ENCODE measurements at regions not wholly inside any gene's neighbourhood (a gene's known extent, or its start where the extent isn't known, plus 50 kb on each side); places are given as distances from the start of the nearest gene placed in this dataset.

GRCh38 chr12:24206621-24207020 is 257.2 kb upstream of the SOX5 start:
- Histone ChIP-seq H3K4me2 (ENCODE audit: unreplicated experiment) (no peak overlapping the region), H3K27ac (no peak overlapping the region), H2AFZ (no peak overlapping the region), H3K4me3 (no peak overlapping the region), H3K36me3 (ENCODE audit: low read depth) (no peaks in the 10 kb centered on the region), H3F3A (ENCODE audit: insufficient read depth) (no peaks in the 10 kb centered on the region), H3K9me2 (ENCODE audit: insufficient read depth) (no peaks in the 10 kb centered on the region), H3K79me2 (ENCODE audit: insufficient read depth) (no peaks in the 10 kb centered on the region), H4K20me1 (ENCODE audit: insufficient read depth) (no peaks in the 10 kb centered on the region), H3K4me1 (ENCODE audit: insufficient read depth) (no peaks in the 10 kb centered on the region), H3K9me3 (ENCODE audit: low read depth) (no peaks in the 10 kb centered on the region), H3K27me3 (replicated peaks; ENCODE audit: insufficient read depth) (no peaks in the 10 kb centered on the region), H3K9ac (no peak overlapping the region)
- DNase-seq, result no peak
- TF ChIP-seq EZH2phosphoT487 (IDR thresholded peaks at IDR 0.05; ENCODE audit: insufficient read depth, low read depth) (no peak), EZH2 (IDR thresholded peaks at IDR 0.05; ENCODE audit: insufficient read depth, poor library complexity, severe bottlenecking) (no peak)
- in situ Hi-C loops (cut with MboI), result no loop called here
- WGBS, 2 experiments (ENCODE audit: low coverage in 1 of 2, low lambda C conversion rate in 2 of 2, missing lambda C conversion rate in 2 of 2), result 29 to 32% methylated on average over 2 of the region's 2 CpGs

DNA sequence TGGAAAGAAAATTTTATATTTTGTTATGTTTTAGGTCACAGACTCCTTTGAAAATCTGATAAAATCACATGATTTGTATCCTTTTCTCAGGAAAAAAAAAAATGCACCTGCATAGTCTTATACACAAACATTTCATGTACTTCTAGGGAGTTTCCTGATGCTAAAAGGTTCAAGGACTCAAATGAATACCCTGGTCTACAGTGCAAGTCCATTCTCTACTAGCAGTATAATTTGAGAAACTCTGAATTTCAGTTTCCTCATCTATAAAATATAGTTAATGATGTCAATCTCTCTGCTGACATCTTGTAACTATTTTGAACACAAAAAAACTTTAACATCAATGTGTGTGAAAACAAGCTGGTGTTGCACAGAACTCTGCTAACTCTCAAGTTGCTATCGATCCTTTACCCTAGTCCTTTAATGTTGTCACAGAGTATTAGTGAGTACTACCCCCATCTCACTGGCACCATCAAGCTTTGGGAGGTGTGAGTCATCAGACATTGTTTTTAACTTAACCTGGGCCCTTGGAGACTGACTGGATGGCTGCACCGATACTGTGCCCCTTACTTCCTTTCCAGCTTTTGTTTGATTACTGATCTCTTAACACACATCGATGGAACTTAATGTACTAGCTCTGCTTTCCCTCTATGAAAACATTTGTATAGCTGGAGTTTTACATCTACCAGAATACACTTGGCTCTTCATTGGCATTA is 251.9 kb upstream of the SOX5 start:
- no peaks in the 10 kb centered on the region for H3K4me1 ChIP-seq (ENCODE audit: insufficient read depth)
- WGBS, 2 experiments (ENCODE audit: low coverage in 1 of 2, low lambda C conversion rate in 2 of 2, missing lambda C conversion rate in 2 of 2), result 63 to 73% methylated on average over 3 of the region's 3 CpGs
- no peak overlapping the region for H3K4me2 ChIP-seq (ENCODE audit: unreplicated experiment)
- H3K9ac ChIP-seq, result no peak overlapping the region
- H3K36me3 ChIP-seq (ENCODE audit: low read depth), result no peaks in the 10 kb centered on the region
- H3K9me3 ChIP-seq (ENCODE audit: low read depth), result no peaks in the 10 kb centered on the region
- no peaks in the 10 kb centered on the region for H3K79me2 ChIP-seq (ENCODE audit: insufficient read depth)
- H3K27me3 ChIP-seq (replicated peaks; ENCODE audit: insufficient read depth), result no peaks in the 10 kb centered on the region
- no peaks in the 10 kb centered on the region for H3F3A ChIP-seq (ENCODE audit: insufficient read depth)
- H3K9me2 ChIP-seq (ENCODE audit: insufficient read depth), result no peaks in the 10 kb centered on the region
- H4K20me1 ChIP-seq (ENCODE audit: insufficient read depth), result no peaks in the 10 kb centered on the region
- DNase-seq, result no peak
- in situ Hi-C loops (cut with MboI), result no loop called here
- no peak overlapping the region for H2AFZ ChIP-seq
- H3K27ac ChIP-seq, result no peak overlapping the region
- TF ChIP-seq EZH2phosphoT487 (IDR thresholded peaks at IDR 0.05; ENCODE audit: insufficient read depth, low read depth) (no peak), EZH2 (IDR thresholded peaks at IDR 0.05; ENCODE audit: insufficient read depth, poor library complexity, severe bottlenecking) (no peak)
- H3K4me3 ChIP-seq, result no peak overlapping the region

DNA sequence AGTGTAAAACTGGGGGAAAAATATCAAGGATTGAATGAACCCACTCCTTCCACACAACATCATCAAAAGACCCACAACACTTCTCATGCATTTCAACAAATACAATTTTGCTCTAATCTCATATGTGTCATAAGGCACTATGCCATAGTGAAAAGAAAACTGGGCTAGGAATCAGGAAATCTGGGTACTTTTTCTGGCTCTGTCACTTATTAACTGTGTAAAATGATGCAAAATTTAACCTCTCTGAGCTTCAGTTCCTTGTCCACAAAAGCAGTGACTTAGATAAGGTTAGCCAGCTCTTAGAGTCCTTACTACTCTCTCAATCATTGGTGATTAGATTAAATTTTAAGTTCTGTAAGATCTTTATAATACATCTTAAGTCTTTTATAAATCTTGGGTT is 250.5 kb upstream of the SOX5 start:
- in situ Hi-C loops (cut with MboI), result no loop called here

DNA sequence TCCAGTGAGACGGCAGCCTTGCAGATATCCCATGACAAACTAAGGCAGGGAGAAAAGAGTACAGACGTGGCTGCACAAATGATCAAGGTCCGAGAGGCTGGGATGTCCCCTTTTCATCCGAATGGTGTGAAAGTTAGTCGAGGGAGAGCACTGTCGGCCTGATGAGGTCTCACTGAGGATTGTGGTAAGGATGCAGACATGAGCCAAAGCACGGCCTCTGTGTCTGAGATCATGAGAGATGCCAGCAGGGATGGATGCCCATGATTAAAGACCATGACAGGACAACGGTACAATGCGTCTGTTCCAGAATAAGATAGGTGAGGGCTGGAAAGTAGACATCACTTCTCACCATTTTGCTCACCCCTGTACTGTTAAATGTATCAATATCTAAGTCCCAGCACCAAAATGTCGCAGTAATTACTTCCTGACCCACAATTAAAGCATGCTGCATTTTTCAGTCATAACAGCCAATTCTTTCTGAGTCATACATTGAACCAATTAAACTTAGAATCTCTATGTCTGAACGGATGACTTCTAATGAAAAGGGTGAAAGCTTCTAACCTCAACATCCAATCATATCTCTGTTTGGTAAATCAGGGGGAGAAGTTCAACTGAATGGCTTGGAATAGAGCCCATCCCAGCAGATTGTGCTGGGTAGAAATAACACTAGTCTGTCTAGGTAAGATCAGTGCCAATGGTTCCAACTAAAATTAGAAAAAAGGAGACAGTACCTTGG is 249.6 kb upstream of the SOX5 start:
- Histone ChIP-seq H3K9me2 (ENCODE audit: insufficient read depth) (no peaks in the 10 kb centered on the region), H4K20me1 (ENCODE audit: insufficient read depth) (no peaks in the 10 kb centered on the region), H3K27ac (no peak overlapping the region), H3K4me3 (no peak overlapping the region), H3K27me3 (replicated peaks; ENCODE audit: insufficient read depth) (no peaks in the 10 kb centered on the region), H3K79me2 (ENCODE audit: insufficient read depth) (no peaks in the 10 kb centered on the region), H3K4me1 (ENCODE audit: insufficient read depth) (no peaks in the 10 kb centered on the region), H2AFZ (no peak overlapping the region), H3K9ac (no peak overlapping the region), H3K36me3 (ENCODE audit: low read depth) (no peaks in the 10 kb centered on the region), H3F3A (ENCODE audit: insufficient read depth) (no peaks in the 10 kb centered on the region), H3K4me2 (ENCODE audit: unreplicated experiment) (no peak overlapping the region), H3K9me3 (ENCODE audit: low read depth) (no peaks in the 10 kb centered on the region)
- WGBS, 2 experiments (ENCODE audit: low coverage in 1 of 2, low lambda C conversion rate in 2 of 2, missing lambda C conversion rate in 2 of 2), result 36 to 39% methylated on average over 11 of the region's 11 CpGs
- no peak for TF ChIP-seq EZH2phosphoT487 (IDR thresholded peaks at IDR 0.05; ENCODE audit: insufficient read depth, low read depth)
- TF ChIP-seq EZH2 (IDR thresholded peaks at IDR 0.05; ENCODE audit: insufficient read depth, poor library complexity, severe bottlenecking), result no peak
- in situ Hi-C loops (cut with MboI), result no loop called here
- DNase-seq, result no peak

More for the DNA sequence above, 250.5 kb upstream of the SOX5 start:
- TF ChIP-seq EZH2phosphoT487 (IDR thresholded peaks at IDR 0.05; ENCODE audit: insufficient read depth, low read depth) (no peak), EZH2 (IDR thresholded peaks at IDR 0.05; ENCODE audit: insufficient read depth, poor library complexity, severe bottlenecking) (no peak)
- no peak for DNase-seq
- Histone ChIP-seq H3K4me2 (ENCODE audit: unreplicated experiment) (no peak overlapping the region), H3F3A (ENCODE audit: insufficient read depth) (no peaks in the 10 kb centered on the region), H3K27me3 (replicated peaks; ENCODE audit: insufficient read depth) (no peaks in the 10 kb centered on the region), H3K9me3 (ENCODE audit: low read depth) (no peaks in the 10 kb centered on the region), H4K20me1 (ENCODE audit: insufficient read depth) (no peaks in the 10 kb centered on the region), H2AFZ (no peak overlapping the region), H3K9ac (no peak overlapping the region), H3K4me3 (no peak overlapping the region), H3K79me2 (ENCODE audit: insufficient read depth) (no peaks in the 10 kb centered on the region), H3K9me2 (ENCODE audit: insufficient read depth) (no peaks in the 10 kb centered on the region), H3K36me3 (ENCODE audit: low read depth) (no peaks in the 10 kb centered on the region), H3K4me1 (ENCODE audit: insufficient read depth) (no peaks in the 10 kb centered on the region), H3K27ac (no peak overlapping the region)
